ENCODE measurements at regions not wholly inside any gene's neighbourhood (a gene's known extent, or its start where the extent isn't known, plus 50 kb on each side); places are given as distances from the start of the nearest gene placed in this dataset.

DNA sequence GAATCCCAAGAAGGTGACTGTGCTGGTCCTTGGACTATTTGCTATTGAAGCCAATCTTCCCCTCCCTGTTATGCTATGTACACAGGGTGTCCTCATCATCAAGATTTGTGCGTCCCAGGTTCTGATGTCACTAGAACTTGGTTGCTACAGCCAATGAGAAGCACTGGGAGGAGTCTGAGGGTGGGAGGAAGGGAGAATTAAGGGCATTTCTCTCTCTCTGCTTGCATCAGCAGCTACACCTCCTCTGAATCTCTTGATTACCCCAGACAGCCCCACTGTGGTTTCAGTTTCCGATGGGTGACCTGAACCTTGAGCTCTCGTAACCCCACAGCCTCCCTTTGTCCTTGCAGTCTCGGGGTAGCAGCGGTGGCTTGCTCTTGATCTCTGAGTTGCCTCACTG, 212.4 kb upstream of the SESN3 start:
- TF ChIP-seq, protein P1, sequence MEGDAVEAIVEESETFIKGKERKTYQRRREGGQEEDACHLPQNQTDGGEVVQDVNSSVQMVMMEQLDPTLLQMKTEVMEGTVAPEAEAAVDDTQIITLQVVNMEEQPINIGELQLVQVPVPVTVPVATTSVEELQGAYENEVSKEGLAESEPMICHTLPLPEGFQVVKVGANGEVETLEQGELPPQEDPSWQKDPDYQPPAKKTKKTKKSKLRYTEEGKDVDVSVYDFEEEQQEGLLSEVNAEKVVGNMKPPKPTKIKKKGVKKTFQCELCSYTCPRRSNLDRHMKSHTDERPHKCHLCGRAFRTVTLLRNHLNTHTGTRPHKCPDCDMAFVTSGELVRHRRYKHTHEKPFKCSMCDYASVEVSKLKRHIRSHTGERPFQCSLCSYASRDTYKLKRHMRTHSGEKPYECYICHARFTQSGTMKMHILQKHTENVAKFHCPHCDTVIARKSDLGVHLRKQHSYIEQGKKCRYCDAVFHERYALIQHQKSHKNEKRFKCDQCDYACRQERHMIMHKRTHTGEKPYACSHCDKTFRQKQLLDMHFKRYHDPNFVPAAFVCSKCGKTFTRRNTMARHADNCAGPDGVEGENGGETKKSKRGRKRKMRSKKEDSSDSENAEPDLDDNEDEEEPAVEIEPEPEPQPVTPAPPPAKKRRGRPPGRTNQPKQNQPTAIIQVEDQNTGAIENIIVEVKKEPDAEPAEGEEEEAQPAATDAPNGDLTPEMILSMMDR (IDR thresholded peaks at IDR 0.05) = no peak
- TF ChIP-seq POLR2A (IDR thresholded peaks at IDR 0.05) = no peak
